ENCODE measurements at regions not wholly inside any gene's neighbourhood (a gene's known extent, or its start where the extent isn't known, plus 50 kb on each side); places are given as distances from the start of the nearest gene placed in this dataset.

GRCh38 chr18:45542043-45542442 lies 73.2 kb upstream of the SLC14A2 start:
- TF ChIP-seq EZH2 (IDR thresholded peaks at IDR 0.05; ENCODE audit: insufficient read depth, low read length) (no peak), CTCF (IDR thresholded peaks at IDR 0.05; ENCODE audit: insufficient read depth, low read depth, low read length) (no peak)
- no peaks in the 10 kb centered on the region for H3K9me3 ChIP-seq (ENCODE audit: insufficient read depth, low read depth, low read length)
- no peaks in the 10 kb centered on the region for H3K27me3 ChIP-seq (ENCODE audit: insufficient read depth, low read length)
- no peak overlapping the region for H3K27ac ChIP-seq (ENCODE audit: low read depth, low read length)
- H3K4me1 ChIP-seq (ENCODE audit: insufficient read depth, low read length) = no peaks in the 10 kb centered on the region
- no peak overlapping the region for H3K9ac ChIP-seq (ENCODE audit: low read length)
- DNase-seq (ENCODE audit: low read depth) (no peak), FAIRE-seq (no peak)
- H3K36me3 Mint-ChIP-seq (ENCODE audit: low read depth, unreplicated experiment) = no peaks in the 10 kb centered on the region
- no peak overlapping the region for H3K4me2 ChIP-seq (ENCODE audit: low read length)
- H3K9me3 Mint-ChIP-seq (ENCODE audit: unreplicated experiment) = peaks cover 9% of the 10 kb centered on the region
- H3K27ac Mint-ChIP-seq (ENCODE audit: unreplicated experiment) = no peak overlapping the region
- H3K79me2 ChIP-seq (ENCODE audit: insufficient read depth, low read length) = no peaks in the 10 kb centered on the region
- no peaks in the 10 kb centered on the region for H3K4me1 Mint-ChIP-seq (ENCODE audit: low read depth, unreplicated experiment)
- H3K4me3 ChIP-seq (ENCODE audit: insufficient read depth, low read depth, low read length) = no peak overlapping the region
- H4K20me1 ChIP-seq (ENCODE audit: insufficient read depth, low read length) = no peaks in the 10 kb centered on the region
- no peaks in the 10 kb centered on the region for H3K27me3 Mint-ChIP-seq (ENCODE audit: low read depth, unreplicated experiment)
- H3K4me3 Mint-ChIP-seq (ENCODE audit: unreplicated experiment) = no peak overlapping the region
- no peaks in the 10 kb centered on the region for H3K36me3 ChIP-seq (ENCODE audit: insufficient read depth, low read length)
- no peak overlapping the region for H2AFZ ChIP-seq (ENCODE audit: low read depth, low read length)

GRCh38 chr18:45547910-45548309 lies 67.4 kb upstream of the SLC14A2 start:
- H3K79me2 ChIP-seq (ENCODE audit: insufficient read depth, low read length) = no peaks in the 10 kb centered on the region
- Mint-ChIP-seq H3K36me3 (ENCODE audit: low read depth, unreplicated experiment) (no peaks in the 10 kb centered on the region), H3K27ac (ENCODE audit: unreplicated experiment) (no peak overlapping the region), H3K9me3 (ENCODE audit: unreplicated experiment) (no peaks in the 10 kb centered on the region), H3K27me3 (ENCODE audit: low read depth, unreplicated experiment) (no peaks in the 10 kb centered on the region), H3K4me1 (ENCODE audit: low read depth, unreplicated experiment) (no peaks in the 10 kb centered on the region), H3K4me3 (ENCODE audit: unreplicated experiment) (no peak overlapping the region)
- no peaks in the 10 kb centered on the region for H3K9me3 ChIP-seq (ENCODE audit: insufficient read depth, low read depth, low read length)
- H4K20me1 ChIP-seq (ENCODE audit: insufficient read depth, low read length) = no peaks in the 10 kb centered on the region
- no peak overlapping the region for H2AFZ ChIP-seq (ENCODE audit: low read depth, low read length)
- H3K4me1 ChIP-seq (ENCODE audit: insufficient read depth, low read length) = no peaks in the 10 kb centered on the region
- FAIRE-seq (no peak), DNase-seq (ENCODE audit: low read depth) (no peak)
- no peak for TF ChIP-seq CTCF (IDR thresholded peaks at IDR 0.05; ENCODE audit: insufficient read depth, low read depth, low read length)
- TF ChIP-seq EZH2 (IDR thresholded peaks at IDR 0.05; ENCODE audit: insufficient read depth, low read length) = no peak
- H3K36me3 ChIP-seq (ENCODE audit: insufficient read depth, low read length) = no peaks in the 10 kb centered on the region
- H3K9ac ChIP-seq (ENCODE audit: low read length) = no peak overlapping the region
- H3K27ac ChIP-seq (ENCODE audit: low read depth, low read length) = no peak overlapping the region
- H3K4me2 ChIP-seq (ENCODE audit: low read length) = no peak overlapping the region
- H3K27me3 ChIP-seq (ENCODE audit: insufficient read depth, low read length) = peaks cover 3% of the 10 kb centered on the region
- H3K4me3 ChIP-seq (ENCODE audit: insufficient read depth, low read depth, low read length) = no peak overlapping the region

GRCh38 chr18:45548614-45549013 lies 66.7 kb upstream of the SLC14A2 start:
- no peaks in the 10 kb centered on the region for H3K9me3 ChIP-seq (ENCODE audit: insufficient read depth, low read depth, low read length)
- Mint-ChIP-seq H3K36me3 (ENCODE audit: low read depth, unreplicated experiment) (no peaks in the 10 kb centered on the region), H3K9me3 (ENCODE audit: unreplicated experiment) (no peaks in the 10 kb centered on the region), H3K27me3 (ENCODE audit: low read depth, unreplicated experiment) (no peaks in the 10 kb centered on the region), H3K4me1 (ENCODE audit: low read depth, unreplicated experiment) (no peaks in the 10 kb centered on the region), H3K27ac (ENCODE audit: unreplicated experiment) (no peak overlapping the region), H3K4me3 (ENCODE audit: unreplicated experiment) (no peak overlapping the region)
- H3K27ac ChIP-seq (ENCODE audit: low read depth, low read length) = no peak overlapping the region
- H4K20me1 ChIP-seq (ENCODE audit: insufficient read depth, low read length) = no peaks in the 10 kb centered on the region
- H3K4me1 ChIP-seq (ENCODE audit: insufficient read depth, low read length) = no peaks in the 10 kb centered on the region
- H3K4me2 ChIP-seq (ENCODE audit: low read length) = no peak overlapping the region
- no peak for DNase-seq (ENCODE audit: low read depth)
- no peak overlapping the region for H3K9ac ChIP-seq (ENCODE audit: low read length)
- TF ChIP-seq EZH2 (IDR thresholded peaks at IDR 0.05; ENCODE audit: insufficient read depth, low read length) = no peak
- no peak for TF ChIP-seq CTCF (IDR thresholded peaks at IDR 0.05; ENCODE audit: insufficient read depth, low read depth, low read length)
- no peaks in the 10 kb centered on the region for H3K36me3 ChIP-seq (ENCODE audit: insufficient read depth, low read length)
- H3K27me3 ChIP-seq (ENCODE audit: insufficient read depth, low read length) = peaks cover 3% of the 10 kb centered on the region
- H3K4me3 ChIP-seq (ENCODE audit: insufficient read depth, low read depth, low read length) = no peak overlapping the region
- no peak for FAIRE-seq
- H3K79me2 ChIP-seq (ENCODE audit: insufficient read depth, low read length) = no peaks in the 10 kb centered on the region
- no peak overlapping the region for H2AFZ ChIP-seq (ENCODE audit: low read depth, low read length)

Measured in astrocyte (in vitro differentiated cells and primary cell).